GM23248 (cell line): ENCODE measurements at regions not wholly inside any gene's neighbourhood (a gene's known extent, or its start where the extent isn't known, plus 50 kb on each side); places are given as distances from the start of the nearest gene placed in this dataset.

Experiments
- DNase-seq: peaks from one replicate; pipeline ENCODE4 v3.0.0-alpha.2; 2015
- H2AFZ ChIP-seq: fragments of 200-600 bp; sonication (generic); 2 replicates; pipeline ENCODE4 v1.6.1; 2016; ENCODE audit warnings: antibody characterized with exemption
- H3F3A ChIP-seq: fragments of 200-600 bp; sonication (generic); 2 replicates; pipeline ENCODE4 v1.6.1; 2016; ENCODE audit warnings: mild to moderate bottlenecking, antibody characterized with exemption, mixed run types; ENCODE audit not compliant: insufficient read depth
- H3K27ac ChIP-seq: fragments of 200-600 bp; sonication (generic); 2 replicates; pipeline ENCODE4 v1.5.1; 2016; ENCODE audit warnings: mild to moderate bottlenecking
- H3K27me3 ChIP-seq: fragments of 200-600 bp; sonication (generic); replicated peaks from 2 replicates; pipeline ENCODE4 v1.6.1; 2016; ENCODE audit warnings: mild to moderate bottlenecking; ENCODE audit not compliant: insufficient read depth
- H3K36me3 ChIP-seq: fragments of 200-600 bp; sonication (generic); 2 replicates; pipeline ENCODE4 v1.6.1; 2016; ENCODE audit warnings: low read depth, mild to moderate bottlenecking
- H3K4me1 ChIP-seq: fragments of 200-600 bp; sonication (generic); 2 replicates; pipeline ENCODE4 v1.6.1; 2016; ENCODE audit warnings: mild to moderate bottlenecking; ENCODE audit not compliant: insufficient read depth
- H3K4me2 ChIP-seq: fragments of 200-600 bp; sonication (generic); one replicate; pipeline ENCODE4 v1.6.1; 2016; ENCODE audit warnings: mild to moderate bottlenecking; ENCODE audit not compliant: unreplicated experiment
- H3K4me3 ChIP-seq: fragments of 200-600 bp; sonication (generic); 2 replicates; pipeline ENCODE4 v1.5.1; 2016; ENCODE audit warnings: mild to moderate bottlenecking
- H3K79me2 ChIP-seq: fragments of 200-600 bp; sonication (generic); 2 replicates; pipeline ENCODE4 v1.6.1; 2016; ENCODE audit warnings: mild to moderate bottlenecking; ENCODE audit not compliant: insufficient read depth
- H3K9ac ChIP-seq: fragments of 200-600 bp; sonication (generic); 2 replicates; pipeline ENCODE4 v1.6.1; 2016; ENCODE audit warnings: mild to moderate bottlenecking
- H3K9me2 ChIP-seq: fragments of 200-600 bp; sonication (generic); 2 replicates; pipeline ENCODE4 v1.6.1; 2016; ENCODE audit warnings: mixed run types, mild to moderate bottlenecking, moderate library complexity; ENCODE audit not compliant: insufficient read depth
- H3K9me3 ChIP-seq: fragments of 200-600 bp; sonication (generic); one replicate; pipeline ENCODE4 v1.6.1; 2017; ENCODE audit warnings: low read depth
- H4K20me1 ChIP-seq: fragments of 200-600 bp; sonication (generic); 2 replicates; pipeline ENCODE4 v1.6.0; 2016; ENCODE audit not compliant: insufficient read depth
- EZH2 ChIP-seq: fragments of 200-600 bp; sonication (generic); IDR thresholded peaks from 2 replicates; pipeline ENCODE4 v1.6.1; 2018; ENCODE audit warnings: antibody characterized with exemption, mild to moderate bottlenecking; ENCODE audit not compliant: insufficient read depth, poor library complexity, severe bottlenecking
- EZH2phosphoT487 ChIP-seq: fragments of 200-600 bp; sonication (generic); IDR thresholded peaks from 2 replicates; pipeline ENCODE4 v1.6.1; 2018; ENCODE audit warnings: antibody characterized with exemption, moderate library complexity, mild to moderate bottlenecking, low read depth; ENCODE audit not compliant: insufficient read depth
- WGBS, 2 experiments: methylation state at CpG; one replicate each; pipeline ENCODE4 v1.1.6; 2015 to 2017; ENCODE audit warnings: low lambda C conversion rate in 2 of 2, low coverage in 1 of 2; ENCODE audit errors: missing lambda C conversion rate in 2 of 2; 5-methylcytosine and 5-hydroxymethylcytosine counted together
- in situ Hi-C: fragments of 300-500 bp; cut with MboI; formaldehyde crosslinking; loops from 2 replicates; pipeline ENCODE4 v1.15.0; 2020

DNA sequence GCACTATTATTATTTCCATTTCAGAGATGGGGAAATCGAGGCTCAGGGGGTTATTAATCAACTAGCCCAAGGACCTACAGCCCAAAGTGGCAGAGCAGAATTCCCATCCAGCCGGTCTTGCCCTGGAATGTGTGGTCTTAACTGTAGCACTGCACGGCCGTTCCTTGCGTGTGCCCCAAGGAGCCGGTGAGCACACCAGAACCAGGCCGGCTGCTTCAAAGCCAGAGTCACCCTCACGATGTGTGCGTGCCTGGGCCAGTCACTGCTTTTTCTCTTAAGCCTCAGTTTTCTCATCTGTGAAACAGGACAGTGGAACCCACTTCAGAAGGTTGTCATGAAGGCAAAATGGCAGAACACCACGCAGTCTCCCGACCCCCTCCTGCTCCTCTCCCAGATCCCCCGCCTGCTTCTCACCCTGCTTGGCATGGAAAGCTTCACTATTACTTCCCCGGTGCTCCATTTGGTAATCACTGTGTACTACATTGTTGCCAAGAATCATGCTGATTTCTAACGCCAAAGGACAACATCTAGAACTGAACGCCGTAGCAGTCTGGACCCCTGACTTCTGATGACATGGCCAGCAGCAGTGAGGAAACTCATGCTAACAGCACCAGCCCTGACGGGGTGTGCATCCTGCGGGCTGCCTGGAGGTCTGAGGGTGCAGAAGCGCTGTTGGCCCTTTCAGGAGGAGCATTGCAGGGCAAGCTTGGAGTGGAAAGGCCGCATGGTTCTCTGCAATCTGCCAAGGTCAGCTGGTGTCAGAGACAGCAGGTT is 106.8 kb upstream of the B3GAT1 start:
- H4K20me1 ChIP-seq = no peaks in the 10 kb centered on the region
- in situ Hi-C loops = no loop called here
- no peaks in the 10 kb centered on the region for H3K9me2 ChIP-seq
- no peak overlapping the region for H3K4me3 ChIP-seq
- H3K27ac ChIP-seq = no peak overlapping the region
- no peak for DNase-seq
- H3K79me2 ChIP-seq = no peaks in the 10 kb centered on the region
- no peak overlapping the region for H3K4me2 ChIP-seq
- H3K9me3 ChIP-seq = no peaks in the 10 kb centered on the region
- no peak overlapping the region for H2AFZ ChIP-seq
- no peaks in the 10 kb centered on the region for H3K4me1 ChIP-seq
- H3K9ac ChIP-seq = no peak overlapping the region
- no peaks in the 10 kb centered on the region for H3F3A ChIP-seq
- H3K27me3 ChIP-seq = no peaks in the 10 kb centered on the region
- no peaks in the 10 kb centered on the region for H3K36me3 ChIP-seq
- no peak for TF ChIP-seq EZH2phosphoT487
- no peak for TF ChIP-seq EZH2
- 43 to 44% methylated on average over 20 of the region's 20 CpGs for WGBS, 2 experiments

GRCh38 chr11:134517621-134518293 is 105.7 kb upstream of the B3GAT1 start:
- Histone ChIP-seq H3K79me2 (no peaks in the 10 kb centered on the region), H3K4me3 (no peak overlapping the region), H2AFZ (no peak overlapping the region), H3K4me2 (no peak overlapping the region), H3K36me3 (no peaks in the 10 kb centered on the region), H3K27me3 (no peaks in the 10 kb centered on the region), H3K9me2 (no peaks in the 10 kb centered on the region), H3K9ac (no peak overlapping the region), H3K27ac (no peak overlapping the region), H3F3A (no peaks in the 10 kb centered on the region), H3K9me3 (no peaks in the 10 kb centered on the region), H4K20me1 (no peaks in the 10 kb centered on the region), H3K4me1 (no peaks in the 10 kb centered on the region)
- WGBS, 2 experiments = 50 to 53% methylated on average over 14 of the region's 14 CpGs
- in situ Hi-C loops = no loop called here
- TF ChIP-seq EZH2 (no peak), EZH2phosphoT487 (no peak)
- no peak for DNase-seq

DNA sequence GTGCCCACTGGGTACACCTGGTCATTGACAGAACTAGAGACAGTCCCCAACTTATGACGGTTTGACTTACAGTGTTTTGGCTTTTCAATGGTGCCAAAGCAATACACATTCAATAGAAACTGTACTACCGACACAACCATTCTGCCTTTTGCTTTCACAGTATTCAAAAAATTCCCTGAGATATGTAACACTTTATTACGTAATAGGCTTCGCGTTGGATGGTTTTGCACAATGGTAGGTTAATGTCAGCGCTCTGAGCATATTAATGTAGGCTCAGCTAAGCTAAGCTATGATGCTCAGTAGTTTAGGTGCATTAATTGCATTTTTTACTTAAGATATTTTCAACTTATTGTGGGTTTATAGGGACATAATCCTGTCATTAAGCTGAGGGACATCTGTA is 105.1 kb upstream of the B3GAT1 start:
- H3K9ac ChIP-seq = no peak overlapping the region
- H2AFZ ChIP-seq = no peak overlapping the region
- no peaks in the 10 kb centered on the region for H3F3A ChIP-seq
- no peaks in the 10 kb centered on the region for H3K27me3 ChIP-seq
- no peaks in the 10 kb centered on the region for H3K36me3 ChIP-seq
- no peaks in the 10 kb centered on the region for H3K9me2 ChIP-seq
- TF ChIP-seq EZH2phosphoT487 = no peak
- no peak for TF ChIP-seq EZH2
- H4K20me1 ChIP-seq = no peaks in the 10 kb centered on the region
- no peak overlapping the region for H3K4me3 ChIP-seq
- no peak overlapping the region for H3K4me2 ChIP-seq
- DNase-seq = no peak
- 55 to 60% methylated on average over 6 of the region's 6 CpGs for whole genome bisulfite sequencing, 2 experiments
- in situ Hi-C loops = no loop called here
- no peaks in the 10 kb centered on the region for H3K9me3 ChIP-seq
- no peaks in the 10 kb centered on the region for H3K4me1 ChIP-seq
- H3K27ac ChIP-seq = no peak overlapping the region
- H3K79me2 ChIP-seq = no peaks in the 10 kb centered on the region

DNA sequence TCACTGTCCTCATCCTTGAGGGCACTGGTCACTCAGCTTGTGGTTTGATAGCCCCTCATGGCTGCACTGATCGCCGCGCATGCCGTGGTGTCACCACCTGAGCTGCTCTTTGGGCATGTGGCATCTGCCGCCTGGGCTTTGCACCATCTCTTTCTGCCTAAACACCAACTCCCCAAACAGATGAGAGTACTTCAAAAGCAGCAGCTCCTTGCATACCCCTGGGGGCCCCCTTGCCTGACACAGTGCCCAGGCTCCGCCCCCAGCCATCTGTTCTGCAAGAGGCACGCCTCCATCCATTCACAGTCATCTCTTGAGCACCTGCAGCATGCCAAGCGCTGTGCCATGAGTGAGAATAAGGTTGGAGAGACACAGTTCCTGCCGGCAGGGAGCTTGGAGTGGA is 104.5 kb upstream of the B3GAT1 start:
- TF ChIP-seq EZH2phosphoT487 (no peak), EZH2 (no peak)
- DNase-seq = no peak

More for the DNA sequence above, 104.5 kb upstream of the B3GAT1 start:
- Histone ChIP-seq H3K9ac (no peak overlapping the region), H3K27ac (no peak overlapping the region), H3K27me3 (no peaks in the 10 kb centered on the region), H3K4me2 (no peak overlapping the region), H4K20me1 (no peaks in the 10 kb centered on the region), H3K9me2 (no peaks in the 10 kb centered on the region), H2AFZ (no peak overlapping the region), H3K36me3 (no peaks in the 10 kb centered on the region), H3K4me1 (no peaks in the 10 kb centered on the region), H3K79me2 (no peaks in the 10 kb centered on the region), H3K9me3 (no peaks in the 10 kb centered on the region), H3K4me3 (no peak overlapping the region), H3F3A (no peaks in the 10 kb centered on the region)
- in situ Hi-C loops = no loop called here
- WGBS, 2 experiments = 9 to 14% methylated on average over 9 of the region's 9 CpGs
